ENCODE measurements at regions not wholly inside any gene's neighbourhood (a gene's known extent, or its start where the extent isn't known, plus 50 kb on each side); places are given as distances from the start of the nearest gene placed in this dataset.

GRCh38 chr6:92593201-92593600, 826.2 kb downstream of the EPHA7 start:
- DNase-seq, result no peak

- no peak for DNase-seq
Measured at GRCh38 chr6:92589996-92590395, 829.4 kb downstream of the EPHA7 start.

- DNase-seq, result no peak
Measured at GRCh38 chr6:92588148-92588547, 831.2 kb downstream of the EPHA7 start.

GRCh38 chr6:92587525-92587924, 831.8 kb downstream of the EPHA7 start:
- no peak for DNase-seq

- DNase-seq, result no peak
Measured at GRCh38 chr6:92586236-92586977, 833.0 kb downstream of the EPHA7 start.

- no peak for DNase-seq
Measured at GRCh38 chr6:92582211-92582610, 837.1 kb downstream of the EPHA7 start.

GRCh38 chr6:92577077-92577719, 842.2 kb downstream of the EPHA7 start:
- no peak for DNase-seq

- no peak for DNase-seq
Measured at GRCh38 chr6:92568541-92568940, 850.8 kb downstream of the EPHA7 start.

- no peak for DNase-seq
Measured at GRCh38 chr6:92566632-92567031, 852.7 kb downstream of the EPHA7 start.

GRCh38 chr6:92564376-92564775, 855.0 kb downstream of the EPHA7 start:
- no peak for DNase-seq

- DNase-seq, result no peak
Measured at GRCh38 chr6:92559611-92560010, 859.7 kb downstream of the EPHA7 start.

- DNase-seq, result no peak
Measured at GRCh38 chr6:92559003-92559402, 860.4 kb downstream of the EPHA7 start.

GRCh38 chr6:92550501-92550900, 868.9 kb downstream of the EPHA7 start:
- no peak for DNase-seq

- no peak for DNase-seq
Measured at GRCh38 chr6:92545861-92546260, 873.5 kb downstream of the EPHA7 start.

- no peak for DNase-seq
Measured at GRCh38 chr6:92541448-92542060, 877.8 kb downstream of the EPHA7 start.

GRCh38 chr6:92538926-92539325, 880.4 kb downstream of the EPHA7 start:
- DNase-seq, result no peak

- DNase-seq, result no peak
Measured at GRCh38 chr6:92538275-92538674, 881.1 kb downstream of the EPHA7 start.

- DNase-seq, result no peak
Measured at GRCh38 chr6:92534109-92534508, 885.2 kb downstream of the EPHA7 start.

- DNase-seq, result no peak
Measured at GRCh38 chr6:92522589-92522988, 896.8 kb downstream of the EPHA7 start.

GRCh38 chr6:92521553-92521952, 897.8 kb downstream of the EPHA7 start:
- DNase-seq, result no peak

- DNase-seq, result no peak
Measured at GRCh38 chr6:92510137-92510536, 909.2 kb downstream of the EPHA7 start.

GRCh38 chr6:92507552-92507951, 911.8 kb downstream of the EPHA7 start:
- no peak for DNase-seq

GRCh38 chr6:92504509-92504908, 914.9 kb downstream of the EPHA7 start:
- DNase-seq, result no peak

- no peak for DNase-seq
Measured at GRCh38 chr6:92497281-92497680, 922.1 kb downstream of the EPHA7 start.
